Natural killer cell (primary cell): ENCODE measurements at regions not wholly inside any gene's neighbourhood (a gene's known extent, or its start where the extent isn't known, plus 50 kb on each side); places are given as distances from the start of the nearest gene placed in this dataset.

ENCODE experiments used
- ATAC-seq, 3 donors: fragments of 150-1000 bp in 2 of 3; fragments of 200-7000 bp in 1 of 3; cut with Tn5 transposase; 1 replicate in 1 of 3; 2 replicates in 2 of 3; pipeline ENCODE4 v1.10.0; 2021; ENCODE audit warnings: mild to moderate bottlenecking in 2 of 3, moderate library complexity in 2 of 3
- DNase-seq, 2 donors: peaks; one replicate each; pipeline versions ENCODE4 v3.0.0 to v3.0.0-alpha.2; 2013 to 2021; ENCODE audit warnings: mixed read lengths in 1 of 2
- H3K27ac ChIP-seq: one replicate; pipeline ENCODE4 v1.5.1; 2013; ENCODE audit warnings: mild to moderate bottlenecking, low read length
- H3K27me3 ChIP-seq: one replicate; pipeline ENCODE4 v1.6.1; 2013; ENCODE audit warnings: low read length; ENCODE audit not compliant: control insufficient read depth, insufficient read depth
- H3K36me3 ChIP-seq: one replicate; pipeline ENCODE4 v1.6.1; 2013; ENCODE audit warnings: low read length; ENCODE audit not compliant: control insufficient read depth, insufficient read depth
- H3K4me1 ChIP-seq: one replicate; pipeline ENCODE4 v1.6.1; 2013; ENCODE audit warnings: low read length; ENCODE audit not compliant: control insufficient read depth, insufficient read depth
- H3K4me3 ChIP-seq: one replicate; pipeline ENCODE4 v1.5.1; 2013; ENCODE audit warnings: low read length
- H3K9me3 ChIP-seq: one replicate; pipeline ENCODE4 v1.6.1; 2013; ENCODE audit warnings: low read length; ENCODE audit not compliant: control insufficient read depth, insufficient read depth
- H3K27ac Mint-ChIP-seq, 2 donors: one replicate each; pipeline ENCODE4 v1.8.0; 2022; ENCODE audit warnings: mild to moderate bottlenecking in 2 of 2, mixed read lengths in 2 of 2, moderate library complexity in 1 of 2
- H3K27me3 Mint-ChIP-seq, 2 donors: one replicate each; pipeline ENCODE4 v1.8.0; 2022; ENCODE audit warnings: low read depth in 2 of 2, mixed read lengths in 2 of 2
- H3K36me3 Mint-ChIP-seq: one replicate; pipeline ENCODE4 v1.8.0; 2022; ENCODE audit warnings: mixed read lengths
- H3K4me1 Mint-ChIP-seq, 2 donors: one replicate each; pipeline ENCODE4 v1.8.0; 2022; ENCODE audit warnings: mixed read lengths in 2 of 2
- H3K4me3 Mint-ChIP-seq: one replicate; pipeline ENCODE4 v1.8.0; 2022; ENCODE audit warnings: mild to moderate bottlenecking, moderate library complexity, mixed read lengths
- H3K9me3 Mint-ChIP-seq, 2 donors: one replicate each; pipeline ENCODE4 v1.8.0; 2022; ENCODE audit warnings: mixed read lengths in 2 of 2
- CTCF ChIP-seq: fragments of 200-600 bp; IDR thresholded peaks from one replicate; pipeline ENCODE4 v1.8.0; 2022; ENCODE audit warnings: antibody characterized with exemption
- WGBS: methylation state at CpG from one replicate; pipeline ENCODE4 v1.1.7; 2013; ENCODE audit warnings: missing lambda C conversion rate; ENCODE audit not compliant: insufficient coverage; 5-methylcytosine and 5-hydroxymethylcytosine counted together
- intact Hi-C: fragments of 100-400 bp; cut with micrococcal nuclease; formaldehyde crosslinking; loops from one replicate; pipeline ENCODE4 v1.14.2; 2022

- Mint-ChIP-seq H3K36me3 (no peaks in the 10 kb centered on the region), H3K27ac (no peak overlapping the region), H3K4me1 (no peaks in the 10 kb centered on the region), H3K9me3 (no peaks in the 10 kb centered on the region), H3K27me3 (no peaks in the 10 kb centered on the region), H3K4me3 (no peak overlapping the region)
- WGBS = 81% methylated on average over 3 of the region's 8 CpGs
- Histone ChIP-seq H3K36me3 (no peaks in the 10 kb centered on the region), H3K27ac (no peak overlapping the region), H3K27me3 (no peaks in the 10 kb centered on the region), H3K9me3 (no peaks in the 10 kb centered on the region), H3K4me1 (no peaks in the 10 kb centered on the region), H3K4me3 (no peak overlapping the region)
- TF ChIP-seq CTCF = no peak
- DNase-seq = no peak
- intact Hi-C loops = no loop called here
- no peak for ATAC-seq
These were observed 198.0 kb downstream of the TJP1 start for GRCh38 chr15:29624271-29624670.

- ATAC-seq = no peak
- Mint-ChIP-seq H3K27ac (no peak overlapping the region), H3K36me3 (no peaks in the 10 kb centered on the region), H3K9me3 (no peaks in the 10 kb centered on the region), H3K27me3 (peaks cover 0 to 3% of the 10 kb centered on the region in 2 donors), H3K4me3 (no peak overlapping the region), H3K4me1 (no peaks in the 10 kb centered on the region)
- Histone ChIP-seq H3K27me3 (no peaks in the 10 kb centered on the region), H3K9me3 (no peaks in the 10 kb centered on the region), H3K4me3 (no peak overlapping the region), H3K4me1 (no peaks in the 10 kb centered on the region), H3K27ac (no peak overlapping the region), H3K36me3 (no peaks in the 10 kb centered on the region)
- TF ChIP-seq CTCF = no peak
- WGBS = 82% methylated on average over 6 of the region's 6 CpGs
- intact Hi-C loops = no loop called here
- no peak for DNase-seq
These were observed 199.1 kb downstream of the TJP1 start for GRCh38 chr15:29623116-29623639.

- intact Hi-C loops = no loop called here
- Mint-ChIP-seq H3K27ac (no peak overlapping the region), H3K9me3 (no peaks in the 10 kb centered on the region), H3K27me3 (peaks cover 0 to 3% of the 10 kb centered on the region in 2 donors), H3K4me1 (no peaks in the 10 kb centered on the region), H3K4me3 (no peak overlapping the region), H3K36me3 (no peaks in the 10 kb centered on the region)
- H3K9me3 ChIP-seq = no peaks in the 10 kb centered on the region
- H3K4me1 ChIP-seq = no peaks in the 10 kb centered on the region
- ATAC-seq = no peak
- no peak overlapping the region for H3K4me3 ChIP-seq
- H3K27ac ChIP-seq = no peak overlapping the region
- no peak for DNase-seq
- no peaks in the 10 kb centered on the region for H3K36me3 ChIP-seq
- no peak for TF ChIP-seq CTCF
- no peaks in the 10 kb centered on the region for H3K27me3 ChIP-seq
- 89% methylated on average over 5 of the region's 7 CpGs for WGBS
These were observed 199.6 kb downstream of the TJP1 start for GRCh38 chr15:29622637-29623036.

- Mint-ChIP-seq H3K4me3 (no peak overlapping the region), H3K27ac (no peak overlapping the region), H3K4me1 (no peaks in the 10 kb centered on the region), H3K9me3 (no peaks in the 10 kb centered on the region), H3K27me3 (peaks cover 0 to 3% of the 10 kb centered on the region in 2 donors), H3K36me3 (no peaks in the 10 kb centered on the region)
- intact Hi-C loops = no loop called here
- Histone ChIP-seq H3K27me3 (no peaks in the 10 kb centered on the region), H3K9me3 (no peaks in the 10 kb centered on the region), H3K4me1 (no peaks in the 10 kb centered on the region), H3K36me3 (no peaks in the 10 kb centered on the region), H3K4me3 (no peak overlapping the region), H3K27ac (no peak overlapping the region)
- WGBS = 100% methylated on average over 1 of the region's 5 CpGs
- ATAC-seq (no peak), DNase-seq (no peak)
- TF ChIP-seq CTCF = no peak
These were observed 200.7 kb downstream of the TJP1 start for GRCh38 chr15:29621616-29622015.
